GM18867 (cell line): ENCODE measurements at regions not wholly inside any gene's neighbourhood (a gene's known extent, or its start where the extent isn't known, plus 50 kb on each side); places are given as distances from the start of the nearest gene placed in this dataset.

ENCODE experiments used
- ATAC-seq: cut with Tn5 transposase; IDR thresholded peaks from one replicate; pipeline ENCODE4 v1.9.1; 2021; ENCODE audit warnings: mild to moderate bottlenecking, moderate library complexity; ENCODE audit not compliant: unreplicated experiment

DNA sequence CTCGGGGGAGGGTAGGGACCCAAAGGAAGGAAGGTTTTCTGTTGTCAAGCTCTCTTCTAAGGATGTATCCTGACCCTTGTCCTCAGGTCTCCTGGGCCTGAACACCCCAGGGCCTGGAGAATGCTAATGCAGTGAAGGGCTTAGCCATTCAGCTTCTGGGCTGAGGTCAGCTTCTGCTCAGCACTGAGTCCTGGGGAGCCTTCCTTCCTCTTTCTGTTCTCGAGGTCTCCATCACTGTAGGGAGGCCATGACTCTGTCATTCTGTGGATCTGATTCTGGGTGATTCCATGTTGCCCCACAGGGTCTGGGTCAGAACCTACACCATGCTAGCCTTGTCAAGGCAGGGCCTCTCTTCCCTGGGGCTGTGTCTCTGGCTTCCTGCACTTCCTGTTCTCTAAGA is 712.7 kb downstream of the DHX35 start:
- no peak for ATAC-seq

DNA sequence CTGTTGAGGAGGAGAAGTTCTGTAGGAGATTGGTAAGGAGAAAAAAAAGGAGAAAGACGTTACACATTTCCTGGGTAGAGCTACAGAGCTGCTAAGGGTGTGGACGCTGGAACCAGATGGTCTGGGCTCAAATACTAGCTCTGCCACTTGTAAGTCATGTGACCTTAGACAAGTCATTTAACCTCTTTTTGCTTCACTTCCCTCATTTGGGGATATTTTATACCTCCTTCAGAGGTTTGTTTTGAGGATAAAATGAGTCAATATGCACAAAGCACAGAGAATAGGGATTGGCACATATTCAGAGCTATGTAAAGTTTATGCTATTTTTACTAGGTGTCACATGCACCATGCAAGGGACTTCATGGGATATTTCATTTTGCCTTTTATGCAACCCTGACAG is 708.8 kb downstream of the DHX35 start:
- no peak for ATAC-seq

DNA sequence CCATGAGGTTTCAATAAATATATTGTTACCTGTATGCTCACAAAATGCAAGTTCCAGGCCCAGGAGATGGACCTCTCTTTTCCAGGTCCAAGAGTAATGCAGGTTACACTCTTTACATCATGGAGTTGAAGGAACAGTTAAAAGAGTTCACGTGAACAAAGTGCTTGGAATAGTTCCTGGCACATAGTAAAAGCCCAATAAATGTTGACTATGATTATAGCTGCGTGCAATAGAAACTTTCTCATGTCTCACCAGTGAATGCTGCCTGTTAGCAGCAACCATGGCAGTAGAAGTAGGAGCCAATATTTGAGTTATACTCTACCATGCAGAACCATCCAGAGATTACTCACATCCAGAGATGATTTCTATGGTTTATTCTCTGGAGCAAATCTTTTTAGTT is 707.5 kb downstream of the DHX35 start:
- no peak for ATAC-seq

DNA sequence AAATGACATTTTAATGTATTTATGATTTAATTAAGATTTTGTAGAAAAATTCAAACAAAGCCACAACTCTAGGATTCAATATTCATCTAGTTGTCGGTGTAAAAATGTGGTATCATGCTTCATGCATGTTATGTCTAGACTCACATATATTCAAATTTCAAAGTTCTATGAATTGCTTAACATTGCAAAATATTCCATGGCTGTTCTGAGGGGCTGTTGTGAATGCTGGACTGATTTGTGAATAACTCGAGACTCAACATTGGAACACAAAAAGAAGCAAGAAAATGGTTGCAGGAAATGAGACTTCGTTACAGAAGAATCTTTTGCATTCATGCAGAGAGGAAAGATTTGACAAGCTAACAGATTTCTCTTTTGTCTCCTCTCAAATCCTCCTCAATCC is 705.9 kb downstream of the DHX35 start:
- no peak for ATAC-seq

DNA sequence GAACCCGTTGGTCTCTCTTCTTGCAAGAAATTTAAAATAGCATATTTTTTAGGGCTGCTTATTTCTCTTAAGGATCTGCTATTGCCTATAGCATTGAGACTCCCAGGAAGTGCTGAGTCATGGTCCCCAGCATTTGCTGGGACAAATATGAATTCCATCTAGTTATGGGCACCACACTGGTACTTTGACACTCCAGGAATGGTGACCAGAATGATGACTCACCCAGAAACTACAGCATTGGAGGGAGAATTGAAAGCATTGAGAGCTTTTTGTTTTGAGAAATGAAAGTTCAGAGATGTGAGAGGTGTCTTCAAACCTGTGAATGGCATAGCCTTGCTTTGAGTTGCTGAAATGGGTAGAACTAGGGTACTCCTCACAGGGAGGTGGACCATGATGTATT is 699.7 kb downstream of the DHX35 start:
- no peak for ATAC-seq

DNA sequence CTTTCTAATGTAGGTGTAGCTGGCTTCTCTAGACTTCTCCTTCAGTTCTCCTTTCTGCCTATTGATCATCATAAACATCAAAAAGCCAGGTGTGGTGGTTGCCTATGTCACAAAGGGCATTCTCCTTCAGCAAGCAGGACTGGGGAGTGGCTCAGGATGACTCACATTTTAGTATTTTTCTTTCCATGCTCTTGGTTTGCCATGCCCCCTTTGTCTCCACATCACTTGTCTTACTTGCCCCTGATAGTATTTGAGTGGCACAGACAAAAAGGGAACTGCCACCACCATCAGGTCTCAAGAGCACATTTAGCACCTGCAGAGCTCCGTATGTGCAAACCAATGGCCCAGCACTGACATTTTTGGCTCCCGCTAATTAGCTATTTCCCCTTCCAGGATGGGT is 698.8 kb downstream of the DHX35 start:
- no peak for ATAC-seq

DNA sequence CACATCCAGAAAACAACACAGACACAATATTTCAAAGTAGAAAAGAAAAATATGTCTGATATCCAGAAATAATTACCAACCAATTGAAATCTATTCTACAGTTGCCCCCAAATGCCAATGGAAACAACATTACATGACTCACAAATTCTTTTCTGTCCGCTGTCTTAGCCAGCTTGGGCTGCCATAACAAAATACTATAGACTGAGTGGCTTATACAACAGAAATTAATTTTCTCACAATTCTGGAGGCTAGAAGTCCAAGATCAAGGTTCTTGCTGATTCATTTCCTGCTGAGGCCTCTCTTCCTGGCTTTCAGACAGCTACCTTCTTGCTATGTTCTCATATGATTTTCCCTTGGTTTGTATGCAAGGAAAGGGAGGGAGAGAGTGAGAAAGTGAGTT is 698.1 kb downstream of the DHX35 start:
- ATAC-seq, result no peak

DNA sequence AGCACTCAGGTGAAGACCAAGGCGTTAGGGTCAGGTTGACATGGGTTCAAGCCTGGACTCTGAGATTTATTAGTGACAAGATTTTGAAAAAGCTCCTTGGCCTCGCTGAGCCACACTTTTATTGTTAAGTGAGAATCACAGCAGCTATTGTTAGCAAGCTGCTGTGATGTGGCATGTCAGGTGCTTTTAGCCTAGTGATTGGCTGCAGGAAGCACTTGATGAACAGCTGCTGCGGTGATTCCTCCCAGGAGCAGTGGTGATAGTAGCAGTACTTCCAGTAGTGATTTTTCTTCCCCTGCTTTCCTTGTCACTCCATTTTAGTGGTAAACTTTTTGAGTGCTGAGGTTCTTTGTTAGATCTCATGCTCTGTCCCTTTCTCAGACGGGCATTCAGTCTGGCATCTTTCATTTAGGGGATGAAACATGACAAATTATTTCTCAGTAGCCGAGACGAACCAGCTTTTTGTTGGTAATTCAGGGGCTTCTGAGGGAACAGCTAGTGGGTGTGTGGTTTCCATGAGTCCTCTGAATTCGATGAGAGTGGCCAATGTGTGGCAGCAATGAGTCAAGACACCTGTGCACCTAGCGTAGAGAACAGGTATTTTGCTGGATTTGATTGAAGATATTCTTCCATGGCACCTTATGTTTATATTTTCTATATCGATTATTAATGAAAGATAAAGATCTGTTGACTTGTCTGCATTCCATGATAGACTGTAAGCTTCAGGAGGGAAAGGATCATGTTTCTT is 696.7 kb downstream of the DHX35 start:
- ATAC-seq, result no peak

DNA sequence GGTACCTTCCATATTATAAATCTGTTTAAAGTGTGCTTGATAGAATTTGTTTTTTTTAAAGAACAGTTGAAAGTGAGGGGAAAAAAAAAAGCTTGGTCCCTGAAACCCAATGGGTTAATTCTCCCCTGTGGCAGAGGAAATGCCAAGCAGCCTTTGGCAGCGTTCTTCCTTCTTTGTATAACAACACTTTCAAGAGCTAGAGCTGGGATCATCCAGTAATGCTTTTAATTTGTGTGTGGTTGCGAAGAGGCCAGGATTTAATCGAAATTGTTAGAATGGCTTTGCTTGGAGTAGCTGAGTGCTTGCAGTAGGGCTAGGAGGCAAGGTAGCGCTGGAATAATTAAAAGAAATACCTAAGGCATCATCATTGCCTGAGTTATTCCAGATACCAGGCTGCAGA is 692.0 kb downstream of the DHX35 start:
- ATAC-seq, result no peak

DNA sequence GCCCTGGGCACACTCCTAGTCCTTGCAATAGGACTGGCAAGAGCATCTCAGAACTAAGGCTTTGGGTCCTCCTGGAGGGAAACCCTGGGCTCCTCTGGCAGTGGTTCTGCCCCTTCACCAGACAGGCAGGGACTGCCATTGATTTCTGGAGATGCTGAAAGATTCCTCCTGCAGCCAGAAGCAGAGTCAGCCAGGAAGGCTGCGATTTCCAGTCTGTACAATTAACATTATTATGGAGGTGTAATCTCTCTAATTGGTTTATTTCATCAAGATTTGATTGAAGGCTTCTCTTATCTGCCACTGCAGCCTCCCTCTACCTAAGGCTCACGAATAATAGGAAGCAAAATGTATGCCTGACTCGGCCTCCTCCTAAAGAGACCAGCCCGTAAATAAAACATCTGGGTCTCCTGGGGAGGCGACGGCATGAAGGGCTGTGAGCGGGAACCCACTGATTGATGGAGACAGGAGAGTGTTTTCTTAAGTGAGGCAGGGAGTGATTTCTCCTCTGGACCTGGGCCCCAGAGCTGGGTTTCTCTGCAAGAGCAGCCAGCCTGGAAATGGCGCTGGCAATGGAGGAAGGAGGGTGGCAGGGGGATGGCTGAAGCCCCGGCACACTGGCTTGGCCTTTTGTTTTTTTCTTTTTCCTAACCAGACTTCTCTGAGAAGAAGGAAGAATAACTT is 689.6 kb downstream of the DHX35 start:
- ATAC-seq, result no peak

DNA sequence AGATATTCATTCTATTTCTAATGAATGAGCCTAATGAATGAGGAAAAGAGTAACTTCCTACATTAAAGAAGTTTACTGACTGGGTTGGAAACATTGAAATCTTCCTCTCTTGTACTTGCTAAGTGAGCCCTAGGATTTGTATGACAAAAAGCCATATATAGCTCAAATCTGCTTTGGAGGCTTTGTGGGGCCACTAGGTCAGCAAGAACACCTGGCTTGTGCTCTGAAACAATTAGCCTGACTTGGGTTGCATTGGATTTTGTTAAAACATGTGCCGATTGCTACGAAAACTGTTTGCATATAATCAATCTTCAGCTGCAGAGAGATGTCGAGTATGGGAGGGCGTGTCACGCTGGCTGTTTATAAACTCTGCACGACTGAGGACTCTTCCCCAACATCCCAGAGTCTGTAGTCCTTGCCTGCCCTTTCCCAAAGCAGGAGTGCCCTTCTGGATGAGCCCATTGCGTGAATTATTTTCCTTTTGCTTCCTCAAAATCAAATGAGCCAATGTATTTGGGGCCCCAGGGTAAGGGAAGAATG is 684.8 kb downstream of the DHX35 start:
- ATAC-seq, result no peak

DNA sequence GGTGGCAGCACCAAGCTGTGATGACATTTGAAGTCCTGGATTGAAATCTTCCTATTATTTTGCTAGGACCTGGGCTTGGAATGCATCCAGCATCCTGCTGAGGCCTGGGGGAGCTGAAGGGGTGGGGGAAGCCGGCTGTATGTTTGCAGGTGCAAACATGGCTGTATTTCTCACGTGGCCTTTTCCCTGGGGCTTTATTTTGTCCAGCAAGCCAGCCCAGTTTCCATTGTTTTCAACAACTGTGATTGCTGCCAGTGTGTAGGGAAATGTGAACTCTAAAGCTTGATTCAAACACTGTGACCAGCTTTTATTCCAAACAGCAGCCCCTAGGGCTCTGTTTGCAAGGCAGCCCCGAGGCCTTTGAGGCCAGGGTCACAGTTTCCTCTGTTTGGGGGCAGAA is 683.0 kb downstream of the DHX35 start:
- no peak for ATAC-seq

DNA sequence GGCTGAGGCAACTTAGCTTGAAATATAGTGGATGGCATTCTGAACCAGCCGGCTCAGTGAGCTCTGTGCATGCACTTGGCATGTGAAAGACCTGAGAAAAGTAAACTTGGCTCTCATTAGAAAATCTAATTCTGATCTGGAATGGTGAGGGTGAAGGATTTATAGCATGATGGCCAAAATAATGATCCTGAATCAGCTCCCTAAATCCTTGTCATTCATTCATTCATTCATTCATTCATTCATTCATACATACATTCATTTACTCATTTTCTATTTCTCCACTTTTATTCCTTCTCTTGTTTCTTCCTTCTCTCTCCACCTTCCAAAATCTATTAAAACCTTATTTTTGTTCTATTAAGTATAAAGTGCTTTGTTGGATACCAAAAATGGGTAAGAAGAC is 681.1 kb downstream of the DHX35 start:
- no peak for ATAC-seq

DNA sequence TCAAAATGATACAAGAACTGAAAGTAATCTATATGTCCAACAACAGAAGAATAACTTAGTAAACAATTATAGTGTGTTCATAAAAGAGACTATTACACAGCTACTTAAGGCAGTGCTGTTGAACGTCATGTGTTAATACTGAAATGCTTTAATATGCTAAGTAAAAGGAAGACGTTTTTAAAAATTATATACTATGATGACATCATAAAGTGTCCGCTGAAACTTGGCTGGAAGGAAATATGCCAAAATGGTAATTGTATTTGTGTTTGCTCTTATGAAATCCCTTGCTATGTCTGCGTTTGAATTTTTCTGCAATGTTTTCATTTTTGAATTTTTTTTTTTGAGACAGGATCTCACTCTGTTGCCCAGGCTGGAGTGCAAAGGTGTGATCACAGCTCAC is 679.3 kb downstream of the DHX35 start:
- no peak for ATAC-seq

DNA sequence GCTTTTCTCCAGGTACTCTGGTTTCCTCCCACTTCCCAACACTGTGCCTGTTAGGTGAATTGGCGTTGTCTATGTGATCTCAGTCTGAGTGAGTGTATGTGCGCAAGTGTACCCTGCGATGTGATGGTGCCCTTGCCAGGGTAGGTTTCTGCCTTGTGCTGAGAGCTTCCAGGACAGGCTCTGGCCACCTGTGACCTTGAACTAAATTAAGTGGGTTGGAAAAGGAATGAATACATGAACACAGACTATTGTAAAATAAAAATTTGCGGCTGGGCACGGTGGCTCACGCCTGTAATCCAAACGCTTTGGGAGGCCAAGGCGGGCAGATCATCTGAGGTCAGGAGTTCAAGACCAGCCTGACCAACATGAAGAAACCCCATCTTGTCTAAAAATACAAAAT is 678.0 kb downstream of the DHX35 start:
- no peak for ATAC-seq

DNA sequence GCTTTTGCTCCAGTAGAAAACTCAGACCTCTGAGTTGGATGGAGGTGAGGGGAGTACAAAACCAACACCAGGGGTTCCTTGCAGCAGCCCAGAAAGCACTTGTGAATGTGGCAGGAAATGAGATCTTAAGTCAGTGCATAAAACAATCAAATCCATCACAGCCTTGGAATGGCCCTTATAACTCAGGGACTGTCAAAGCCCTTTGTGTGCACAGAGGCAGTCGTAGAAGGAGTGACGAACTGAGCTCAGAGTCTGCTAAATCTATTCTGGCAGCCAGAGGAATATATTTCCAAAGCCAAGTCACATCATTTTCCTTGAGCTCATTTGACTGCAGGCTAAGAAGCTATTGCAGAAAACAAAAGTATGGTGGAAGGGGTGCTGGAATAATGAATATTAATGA is 676.6 kb downstream of the DHX35 start:
- ATAC-seq, result no peak

DNA sequence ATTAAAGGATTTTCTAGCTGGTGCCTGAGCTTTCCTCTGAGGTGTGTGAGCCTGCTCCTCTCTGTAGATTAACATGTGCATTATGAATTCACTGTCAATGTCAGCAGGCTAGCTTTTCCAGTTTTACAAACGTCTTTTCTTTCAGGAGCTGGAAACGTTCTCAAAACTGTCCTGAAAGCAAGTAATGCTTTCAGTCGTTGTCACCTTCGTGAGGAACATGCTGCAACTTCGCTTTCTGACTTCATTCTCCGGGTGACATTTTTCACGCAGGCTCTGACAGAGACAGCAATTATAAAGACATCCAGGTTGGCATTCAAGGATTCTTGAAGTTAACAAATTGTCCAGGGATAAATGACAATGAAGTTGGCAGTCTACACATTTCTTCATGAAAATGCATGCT is 671.5 kb downstream of the DHX35 start:
- no peak for ATAC-seq

DNA sequence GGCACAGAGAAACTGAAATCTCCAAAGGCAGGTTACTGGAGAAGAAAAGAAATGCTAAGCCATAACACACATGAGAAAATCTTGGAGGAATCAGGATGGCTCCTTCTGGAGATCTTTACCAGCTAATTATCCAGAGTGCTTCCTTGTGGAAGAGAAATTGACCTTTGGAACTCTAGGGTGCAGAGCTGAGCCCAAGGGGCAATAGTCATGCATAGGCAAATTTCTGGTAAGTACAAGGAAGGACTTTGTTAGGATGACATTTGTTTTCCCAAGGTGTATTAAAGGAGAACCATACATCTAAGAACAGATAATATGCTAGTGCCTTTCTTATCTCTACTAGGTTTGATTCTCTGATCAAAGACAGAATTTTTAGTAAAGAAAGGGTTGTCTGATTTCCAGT is 670.6 kb downstream of the DHX35 start:
- no peak for ATAC-seq

DNA sequence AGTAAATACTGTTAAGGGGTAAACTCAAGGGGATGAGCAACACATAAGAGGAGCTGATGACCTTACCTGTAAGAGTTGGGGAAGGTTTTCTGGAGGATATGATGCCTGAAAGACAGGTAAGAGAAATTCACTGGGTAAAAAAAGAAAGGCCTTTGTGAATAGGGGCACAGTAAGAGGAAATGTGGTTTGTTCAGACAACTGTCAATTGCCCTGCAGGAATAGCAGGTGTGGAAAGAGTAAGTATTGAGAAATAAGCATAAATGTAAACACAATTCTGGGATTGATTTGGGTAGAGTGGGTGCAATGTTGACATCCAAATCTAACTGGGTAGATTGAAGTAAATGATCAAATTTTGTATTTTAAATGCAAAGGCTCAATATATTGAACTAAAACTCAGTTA is 670.0 kb downstream of the DHX35 start:
- no peak for ATAC-seq

DNA sequence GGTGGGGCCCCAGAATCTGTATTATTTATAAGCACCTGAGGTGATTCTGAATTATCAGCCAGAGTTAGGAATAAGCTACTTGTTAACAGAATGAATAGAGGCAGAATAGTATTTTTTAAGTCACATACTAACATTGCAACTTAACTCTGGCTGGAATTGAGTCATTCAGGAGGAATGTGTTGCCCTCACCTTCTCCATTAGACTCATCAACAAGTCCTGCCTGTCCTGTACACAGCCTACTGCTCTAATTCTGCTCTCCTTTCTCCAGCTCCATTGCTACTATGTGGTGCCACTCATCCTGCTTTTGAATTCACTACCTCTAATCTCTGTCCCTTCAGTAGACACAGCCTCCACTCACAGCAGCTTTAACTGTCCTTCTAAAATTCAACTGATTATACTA is 669.4 kb downstream of the DHX35 start:
- no peak for ATAC-seq

DNA sequence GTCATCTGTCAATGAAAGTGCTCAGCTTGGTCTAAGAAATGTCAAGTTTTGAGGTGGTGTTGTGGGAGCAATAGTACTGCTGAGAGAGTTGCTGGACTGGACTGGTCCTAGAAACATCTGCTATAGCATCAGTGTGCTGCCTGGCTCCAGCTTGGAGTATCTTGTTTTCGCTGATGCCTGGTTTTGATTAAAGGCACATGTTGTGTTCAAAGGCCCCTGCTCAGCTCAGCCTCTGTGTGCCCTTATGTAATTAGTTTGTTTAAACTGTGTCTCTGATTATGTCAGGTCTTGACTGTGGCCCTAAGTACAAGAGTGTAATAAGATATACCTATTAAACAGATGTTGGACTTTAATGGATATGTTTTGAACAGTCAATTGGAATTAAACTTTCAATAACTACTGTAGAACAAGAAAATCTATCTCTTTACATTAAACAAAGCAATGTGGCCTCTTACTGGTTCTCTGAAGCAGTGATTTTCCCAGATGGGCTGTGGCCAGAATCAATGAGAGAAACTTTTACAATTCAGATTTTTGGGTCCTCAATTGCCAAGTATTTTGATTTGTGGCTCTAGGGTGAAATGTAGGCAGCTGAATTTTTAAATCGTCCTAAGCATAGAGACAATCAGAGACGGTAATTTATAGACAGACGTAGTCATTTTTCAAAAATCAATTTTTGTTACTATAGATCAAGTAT is 668.2 kb downstream of the DHX35 start:
- no peak for ATAC-seq

DNA sequence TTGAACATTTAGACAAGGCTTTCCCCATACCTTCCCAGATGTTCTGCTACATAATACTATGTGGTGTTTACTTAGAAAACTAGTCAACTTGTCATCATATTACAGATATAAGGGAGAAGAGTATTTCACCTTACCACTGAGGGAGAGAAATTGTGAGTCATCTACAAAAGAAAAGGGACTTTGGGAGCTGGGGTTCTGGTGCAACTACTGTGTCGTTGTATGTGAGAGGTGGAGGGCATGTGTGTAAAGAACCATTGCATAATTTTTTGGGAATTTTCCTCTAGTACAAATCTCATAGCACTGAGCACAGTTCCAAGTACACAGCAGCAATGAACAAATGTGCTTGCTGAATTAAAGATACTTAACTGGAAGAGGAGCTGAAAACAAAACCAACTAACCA is 665.6 kb downstream of the DHX35 start:
- no peak for ATAC-seq
